Stimulated activated memory B cell treated with anti-CD40 and anti-IgM and Interleukin-4, amounts not matched to agents 10 μg/mL and 1 μg/mL and 100 μg/mL, for 72 hours (primary cell): ENCODE measurements at regions not wholly inside any gene's neighbourhood (a gene's known extent, or its start where the extent isn't known, plus 50 kb on each side); places are given as distances from the start of the nearest gene placed in this dataset.

Source experiments
- ATAC-seq: fragments of 150-1000 bp; cut with Tn5 transposase; 2 replicates; pipeline ENCODE4 v1.10.0; 2021
- H3K27ac Mint-ChIP-seq: one replicate; pipeline ENCODE4 v1.8.0; 2022; ENCODE audit warnings: mild to moderate bottlenecking, mixed read lengths
- H3K27me3 Mint-ChIP-seq: one replicate; pipeline ENCODE4 v1.8.0; 2022; ENCODE audit warnings: mixed read lengths
- H3K36me3 Mint-ChIP-seq: one replicate; pipeline ENCODE4 v1.8.0; 2022; ENCODE audit warnings: mixed read lengths
- H3K4me1 Mint-ChIP-seq: one replicate; pipeline ENCODE4 v1.8.0; 2022; ENCODE audit warnings: mixed read lengths
- H3K4me3 Mint-ChIP-seq: one replicate; pipeline ENCODE4 v1.8.0; 2022; ENCODE audit warnings: mild to moderate bottlenecking, moderate library complexity, mixed read lengths
- H3K9me3 Mint-ChIP-seq: one replicate; pipeline ENCODE4 v1.8.0; 2022; ENCODE audit warnings: mixed read lengths

DNA sequence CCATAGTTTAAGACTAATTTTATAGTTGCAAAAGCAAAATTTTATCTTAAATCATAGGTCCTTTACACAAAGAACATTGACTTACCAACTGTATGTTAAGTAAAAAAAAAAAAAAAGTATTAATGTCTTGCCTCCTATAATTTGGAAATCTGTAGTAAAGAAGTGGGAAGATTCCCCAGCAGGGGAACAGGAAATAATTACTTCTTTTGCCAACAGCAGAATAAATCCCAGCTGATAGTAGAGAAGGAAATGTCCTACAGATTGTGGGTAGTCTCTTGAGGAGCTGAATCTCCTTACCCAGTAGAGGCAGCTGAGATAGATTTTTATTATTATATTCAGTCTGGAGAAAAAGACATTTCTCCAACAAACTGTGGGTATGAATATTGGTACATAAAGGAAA lies 193.7 kb downstream of the SLC6A15 start:
- no peak overlapping the region for H3K27ac Mint-ChIP-seq
- no peaks in the 10 kb centered on the region for H3K4me1 Mint-ChIP-seq
- ATAC-seq, result no peak
- no peak overlapping the region for H3K4me3 Mint-ChIP-seq
- H3K9me3 Mint-ChIP-seq, result no peaks in the 10 kb centered on the region
- no peaks in the 10 kb centered on the region for H3K36me3 Mint-ChIP-seq
- H3K27me3 Mint-ChIP-seq, result no peaks in the 10 kb centered on the region

DNA sequence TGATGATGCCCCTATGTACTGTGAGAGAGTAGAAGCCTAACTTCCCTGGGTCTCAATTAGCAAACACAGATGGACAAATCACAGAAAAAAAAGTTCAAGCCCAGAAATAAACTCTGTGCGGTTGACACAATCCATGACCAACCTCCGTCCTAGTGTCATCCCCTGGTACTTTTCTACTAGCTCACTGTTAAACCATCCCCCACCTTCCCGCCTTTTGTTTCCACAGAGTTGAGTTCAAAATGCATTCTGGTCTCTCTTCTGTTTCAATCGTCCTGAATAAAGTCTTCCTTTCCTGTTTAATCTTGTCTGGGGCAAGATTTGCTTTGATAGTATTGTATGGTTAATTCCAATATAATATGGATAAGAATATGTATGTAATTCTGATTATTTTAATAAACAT lies 199.9 kb downstream of the SLC6A15 start:
- no peaks in the 10 kb centered on the region for H3K4me1 Mint-ChIP-seq

DNA sequence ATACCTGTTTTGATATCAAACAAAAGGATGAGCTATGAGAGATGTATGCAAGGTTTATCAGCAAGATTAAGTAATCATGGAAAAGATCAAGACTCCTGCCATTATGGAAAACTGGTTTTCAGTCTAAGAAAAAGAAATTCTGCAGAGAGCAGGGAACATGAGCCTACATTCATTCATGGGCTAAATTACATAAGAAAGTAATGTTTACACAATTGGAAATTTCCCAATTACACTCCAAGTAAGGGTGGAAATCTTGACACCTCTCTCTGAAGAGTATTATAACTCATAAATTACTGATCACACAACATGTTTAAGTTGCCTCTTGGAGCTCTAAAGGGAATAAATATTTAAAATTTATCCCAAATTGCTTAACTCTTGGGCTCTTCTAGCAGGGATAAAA lies 206.2 kb downstream of the SLC6A15 start:
- Mint-ChIP-seq H3K36me3 (no peaks in the 10 kb centered on the region), H3K27ac (no peak overlapping the region), H3K4me1 (no peaks in the 10 kb centered on the region), H3K9me3 (no peaks in the 10 kb centered on the region), H3K4me3 (no peak overlapping the region), H3K27me3 (no peaks in the 10 kb centered on the region)
- no peak for ATAC-seq

More for the DNA sequence above, 199.9 kb downstream of the SLC6A15 start:
- H3K9me3 Mint-ChIP-seq, result no peaks in the 10 kb centered on the region
- no peak overlapping the region for H3K4me3 Mint-ChIP-seq
- no peak overlapping the region for H3K27ac Mint-ChIP-seq
- H3K36me3 Mint-ChIP-seq, result no peaks in the 10 kb centered on the region
- H3K27me3 Mint-ChIP-seq, result no peaks in the 10 kb centered on the region
- ATAC-seq, result no peak

DNA sequence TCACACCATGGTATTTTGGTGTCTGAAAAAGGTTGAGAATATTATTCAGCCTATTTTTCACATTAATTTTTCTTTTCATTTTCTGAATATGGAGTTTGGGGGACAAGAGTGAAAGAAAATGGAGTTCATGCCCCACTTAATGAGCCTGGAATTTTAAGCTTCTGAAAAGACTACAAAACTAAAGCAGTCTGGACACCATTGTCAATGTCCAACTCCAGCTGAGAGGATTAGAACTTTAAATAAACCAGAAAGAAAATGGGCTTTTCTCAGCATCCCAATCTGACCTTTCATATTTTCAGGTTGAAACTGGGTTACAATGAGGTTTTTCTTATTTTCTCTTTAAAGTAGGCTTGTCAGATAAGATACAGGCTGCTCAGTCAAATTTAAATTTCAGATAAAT lies 207.7 kb downstream of the SLC6A15 start:
- no peak for ATAC-seq
- Mint-ChIP-seq H3K27ac (no peak overlapping the region), H3K4me3 (no peak overlapping the region), H3K4me1 (no peaks in the 10 kb centered on the region), H3K36me3 (no peaks in the 10 kb centered on the region), H3K27me3 (no peaks in the 10 kb centered on the region), H3K9me3 (no peaks in the 10 kb centered on the region)

DNA sequence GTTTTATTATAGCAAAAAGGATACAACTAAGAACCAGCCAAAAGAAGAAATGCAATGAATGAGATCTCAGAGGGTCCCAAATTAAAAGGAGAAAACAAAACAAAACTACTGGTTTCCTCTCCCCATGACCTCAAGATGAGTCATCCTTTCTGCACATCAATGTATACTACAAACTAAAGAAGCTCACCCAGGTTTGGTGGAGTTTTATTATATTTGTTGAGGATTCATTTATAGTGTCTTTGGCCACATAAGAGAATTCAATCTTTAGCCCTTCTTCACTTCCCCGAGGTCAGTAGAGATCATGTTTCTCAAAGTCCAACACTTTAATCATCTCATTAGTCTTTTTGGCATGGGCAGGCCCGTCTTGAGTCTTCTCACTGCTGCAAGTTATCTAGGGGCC lies 210.6 kb downstream of the SLC6A15 start:
- ATAC-seq, result no peak
- no peaks in the 10 kb centered on the region for H3K27me3 Mint-ChIP-seq
- H3K4me1 Mint-ChIP-seq, result no peaks in the 10 kb centered on the region
- H3K36me3 Mint-ChIP-seq, result no peaks in the 10 kb centered on the region
- H3K27ac Mint-ChIP-seq, result no peak overlapping the region
- no peak overlapping the region for H3K4me3 Mint-ChIP-seq
- H3K9me3 Mint-ChIP-seq, result no peaks in the 10 kb centered on the region

DNA sequence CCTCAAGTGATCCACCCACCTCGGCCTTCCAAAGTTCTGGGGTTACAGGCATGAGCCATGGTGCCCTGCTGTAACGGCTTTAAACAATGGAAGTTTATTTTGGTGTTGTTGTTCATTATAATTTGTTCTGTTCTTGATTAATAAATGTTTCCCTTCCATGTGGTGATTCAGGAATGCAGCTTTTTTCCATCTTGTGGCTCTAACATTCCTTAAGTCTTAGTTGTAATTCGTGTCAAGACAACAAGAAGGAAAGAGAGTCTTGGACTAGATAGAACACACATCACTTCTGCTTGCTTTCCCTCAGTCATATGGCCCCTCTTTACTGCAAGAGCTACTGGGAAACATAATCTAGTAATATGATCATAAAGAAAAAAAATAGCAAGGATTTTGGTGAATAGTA lies 211.6 kb downstream of the SLC6A15 start:
- ATAC-seq, result no peak
- H3K9me3 Mint-ChIP-seq, result no peaks in the 10 kb centered on the region
- H3K4me1 Mint-ChIP-seq, result no peaks in the 10 kb centered on the region
- H3K4me3 Mint-ChIP-seq, result no peak overlapping the region
- H3K36me3 Mint-ChIP-seq, result no peaks in the 10 kb centered on the region
- no peaks in the 10 kb centered on the region for H3K27me3 Mint-ChIP-seq
- H3K27ac Mint-ChIP-seq, result no peak overlapping the region

DNA sequence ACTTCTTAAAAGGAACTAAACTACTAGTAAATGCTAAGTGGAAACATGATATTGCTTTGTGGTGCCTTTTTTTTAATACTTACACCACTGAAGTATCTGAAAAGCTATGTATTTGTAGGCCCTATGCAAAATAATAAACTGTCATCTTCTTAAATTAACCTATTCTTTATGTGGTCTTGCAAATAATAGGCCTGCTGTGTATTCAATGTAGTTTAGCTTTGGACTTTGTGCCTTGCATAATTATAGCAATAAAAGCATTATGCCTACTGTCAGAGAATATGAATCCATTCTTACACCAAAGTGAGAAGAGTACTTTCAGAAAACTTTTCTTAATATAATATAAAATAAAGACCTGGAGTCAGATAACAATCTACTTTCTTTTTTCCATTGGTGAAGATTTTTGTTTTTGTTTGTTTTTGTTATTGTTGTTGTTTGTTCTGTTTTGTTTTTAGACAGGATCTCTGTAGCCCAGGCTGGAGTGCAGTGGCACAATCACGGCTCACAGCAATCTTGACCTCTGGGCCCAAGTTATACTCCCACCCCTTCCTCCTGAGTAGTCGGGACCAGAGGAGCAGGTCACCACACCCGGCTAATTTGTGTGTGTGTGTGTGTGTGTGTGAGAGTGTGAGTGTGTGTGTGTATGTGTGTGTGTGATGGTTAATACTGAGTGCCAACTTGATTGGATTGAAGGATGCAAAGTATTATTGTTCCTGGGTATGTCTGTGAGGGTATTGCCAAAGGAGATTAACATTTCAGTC lies 213.8 kb downstream of the SLC6A15 start:
- no peak overlapping the region for H3K27ac Mint-ChIP-seq
- H3K4me1 Mint-ChIP-seq, result no peaks in the 10 kb centered on the region
- no peak for ATAC-seq
- no peaks in the 10 kb centered on the region for H3K27me3 Mint-ChIP-seq
- H3K9me3 Mint-ChIP-seq, result no peaks in the 10 kb centered on the region
- H3K36me3 Mint-ChIP-seq, result no peaks in the 10 kb centered on the region
- H3K4me3 Mint-ChIP-seq, result no peak overlapping the region

DNA sequence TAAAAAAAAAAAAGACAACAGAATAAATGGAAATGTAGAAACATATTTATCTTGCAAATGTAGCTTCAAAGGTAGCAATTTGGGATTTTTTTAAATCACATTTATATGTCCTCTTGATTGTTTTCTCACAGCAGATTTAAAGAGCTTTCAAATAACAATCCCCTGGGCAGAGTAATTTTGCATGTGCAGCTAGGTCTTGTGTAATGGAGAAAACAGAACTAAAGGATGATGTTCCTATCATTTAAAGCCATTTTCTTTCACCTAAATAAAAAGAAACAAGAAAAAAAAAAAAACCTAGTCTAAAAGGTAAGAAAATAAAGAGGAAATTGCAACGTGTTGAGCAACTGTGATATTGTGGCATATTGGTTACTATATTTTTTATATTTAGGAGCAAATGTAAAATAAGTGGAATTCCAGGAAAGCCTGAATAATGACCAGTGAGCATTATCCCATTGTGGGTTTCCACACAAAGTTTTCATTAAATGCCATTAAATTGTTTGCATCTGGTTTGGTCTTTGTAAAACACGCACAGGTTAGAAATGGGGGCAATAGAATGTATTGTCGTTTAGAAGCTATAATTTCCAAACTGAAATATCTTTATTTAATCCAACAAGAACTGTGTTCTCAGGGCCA lies 215.6 kb downstream of the SLC6A15 start:
- no peak overlapping the region for H3K4me3 Mint-ChIP-seq
- H3K27ac Mint-ChIP-seq, result no peak overlapping the region
- no peaks in the 10 kb centered on the region for H3K36me3 Mint-ChIP-seq
- H3K4me1 Mint-ChIP-seq, result no peaks in the 10 kb centered on the region
- no peaks in the 10 kb centered on the region for H3K9me3 Mint-ChIP-seq
- H3K27me3 Mint-ChIP-seq, result no peaks in the 10 kb centered on the region
- no peak for ATAC-seq

DNA sequence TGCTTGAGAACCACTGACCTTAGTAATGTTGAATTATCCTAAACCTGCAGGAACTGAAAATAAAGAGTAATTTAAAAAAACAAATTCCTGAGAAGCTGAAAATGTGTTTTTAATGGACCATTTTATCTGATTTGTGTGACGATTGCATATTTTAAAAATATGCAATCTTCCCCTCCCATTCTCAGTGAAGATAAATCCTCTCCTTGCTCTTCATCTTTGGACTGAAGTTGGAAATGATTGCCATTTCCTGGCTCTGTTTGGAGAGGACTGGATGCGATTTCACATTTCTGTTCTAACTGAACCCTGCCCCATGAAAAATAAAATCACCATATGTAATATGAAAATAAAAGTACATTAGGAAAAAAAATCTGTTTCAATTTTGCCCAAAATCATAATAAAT lies 216.3 kb downstream of the SLC6A15 start:
- Mint-ChIP-seq H3K4me1 (no peaks in the 10 kb centered on the region), H3K36me3 (no peaks in the 10 kb centered on the region), H3K27me3 (no peaks in the 10 kb centered on the region), H3K27ac (no peak overlapping the region), H3K4me3 (no peak overlapping the region), H3K9me3 (no peaks in the 10 kb centered on the region)
- no peak for ATAC-seq

DNA sequence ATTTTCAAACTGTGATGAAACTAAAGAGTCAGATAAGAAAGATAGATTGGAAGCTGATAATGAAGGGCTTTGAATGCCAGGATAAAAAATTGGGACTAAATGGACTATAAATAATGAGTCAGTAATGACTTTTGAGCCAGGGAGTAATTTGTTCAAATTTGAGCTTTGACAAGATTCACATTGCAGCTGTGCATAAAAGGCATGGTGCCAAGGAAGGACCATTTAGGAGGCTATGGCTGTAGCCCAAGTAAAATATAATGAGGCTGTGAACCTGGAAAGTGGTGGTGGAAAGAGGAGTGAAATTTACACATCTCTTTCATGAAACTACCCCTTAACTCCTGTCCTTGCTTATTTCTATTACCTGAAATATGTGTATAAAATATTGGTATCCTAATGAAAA lies 218.5 kb downstream of the SLC6A15 start:
- no peak for ATAC-seq
- no peaks in the 10 kb centered on the region for H3K36me3 Mint-ChIP-seq
- no peak overlapping the region for H3K27ac Mint-ChIP-seq
- H3K9me3 Mint-ChIP-seq, result no peaks in the 10 kb centered on the region
- H3K4me3 Mint-ChIP-seq, result no peak overlapping the region
- H3K4me1 Mint-ChIP-seq, result no peaks in the 10 kb centered on the region
- H3K27me3 Mint-ChIP-seq, result no peaks in the 10 kb centered on the region

DNA sequence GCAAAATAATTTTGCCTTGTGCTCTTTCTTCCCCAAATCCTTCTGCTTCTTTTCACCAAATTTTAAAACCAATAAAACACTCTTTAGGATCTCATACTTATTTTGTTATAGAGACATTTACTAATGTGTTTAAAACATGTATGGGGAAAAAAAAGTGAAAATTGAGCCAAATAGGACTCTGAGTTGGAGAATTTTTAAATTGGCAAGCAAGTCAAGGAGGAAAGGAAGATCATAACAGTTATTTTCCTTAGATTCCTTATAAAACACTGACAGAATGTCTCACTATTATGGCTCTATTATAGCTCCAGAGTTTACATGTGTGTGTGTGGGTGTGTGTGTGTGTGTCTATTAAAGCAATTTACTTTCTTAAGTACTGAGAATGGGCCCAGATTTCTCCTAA lies 220.5 kb downstream of the SLC6A15 start:
- ATAC-seq, result no peak
- no peaks in the 10 kb centered on the region for H3K9me3 Mint-ChIP-seq
- H3K27ac Mint-ChIP-seq, result no peak overlapping the region
- no peaks in the 10 kb centered on the region for H3K4me1 Mint-ChIP-seq
- no peaks in the 10 kb centered on the region for H3K36me3 Mint-ChIP-seq
- no peak overlapping the region for H3K4me3 Mint-ChIP-seq
- H3K27me3 Mint-ChIP-seq, result no peaks in the 10 kb centered on the region

DNA sequence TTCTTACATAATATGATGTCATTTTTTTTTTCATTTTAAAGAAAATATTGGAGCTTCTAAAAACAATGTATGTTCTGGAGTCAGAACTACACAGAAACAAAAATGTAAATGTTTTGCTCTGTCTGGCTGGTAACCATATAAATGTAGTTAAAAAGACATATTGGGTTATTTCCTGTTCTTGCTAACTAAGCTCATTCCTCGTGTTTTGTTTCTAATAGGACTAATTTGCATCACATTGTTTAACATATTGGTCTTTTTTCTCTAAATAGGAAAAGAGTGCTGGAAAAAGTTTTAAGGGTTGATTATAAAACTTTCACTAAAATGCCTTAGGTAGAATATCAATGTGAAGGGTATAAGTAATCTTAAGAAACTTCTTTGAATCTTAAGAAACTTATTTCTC lies 221.3 kb downstream of the SLC6A15 start:
- Mint-ChIP-seq H3K36me3 (no peaks in the 10 kb centered on the region), H3K27me3 (no peaks in the 10 kb centered on the region), H3K27ac (no peak overlapping the region), H3K4me1 (no peaks in the 10 kb centered on the region), H3K9me3 (no peaks in the 10 kb centered on the region), H3K4me3 (no peak overlapping the region)
- ATAC-seq, result no peak

DNA sequence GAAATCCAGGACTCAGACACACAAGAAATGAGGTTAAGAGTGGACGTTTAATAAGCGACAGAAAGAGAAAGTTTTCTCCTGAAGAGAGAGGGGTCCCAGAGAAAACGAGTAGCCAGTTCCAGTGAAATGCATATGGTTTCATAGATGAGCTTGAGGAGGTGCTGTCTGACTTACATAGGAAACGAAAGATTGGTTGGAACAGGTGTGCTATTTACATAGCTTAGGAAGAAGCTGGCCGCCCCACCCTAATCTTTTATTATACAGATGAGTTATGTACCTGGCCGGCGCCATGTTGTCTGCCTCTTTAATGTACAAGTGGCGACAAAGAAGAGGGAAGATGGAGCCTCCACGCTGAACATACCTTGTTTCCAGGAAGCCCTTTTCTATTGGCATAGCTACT lies 223.0 kb downstream of the SLC6A15 start:
- H3K4me1 Mint-ChIP-seq, result no peaks in the 10 kb centered on the region
- H3K9me3 Mint-ChIP-seq, result no peaks in the 10 kb centered on the region
- no peaks in the 10 kb centered on the region for H3K27me3 Mint-ChIP-seq
- no peaks in the 10 kb centered on the region for H3K36me3 Mint-ChIP-seq
- H3K4me3 Mint-ChIP-seq, result no peak overlapping the region
- ATAC-seq, result no peak
- H3K27ac Mint-ChIP-seq, result no peak overlapping the region

DNA sequence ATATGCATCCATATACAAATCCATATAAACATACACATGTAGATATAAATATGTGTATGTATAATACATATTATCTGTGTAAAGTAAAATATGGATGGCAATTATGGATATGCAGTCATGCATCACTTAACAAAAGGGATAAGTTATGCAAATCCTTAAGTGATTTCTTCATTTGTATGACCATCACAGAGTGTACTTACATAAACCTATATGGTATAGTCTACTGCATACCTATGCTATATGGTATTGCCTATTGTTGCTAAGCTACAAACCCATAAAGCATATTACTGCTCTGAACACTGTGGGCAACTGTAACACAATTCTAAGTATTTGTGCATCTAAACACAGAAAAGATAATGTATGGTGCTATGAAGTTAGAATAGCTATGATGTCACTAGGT lies 227.2 kb downstream of the SLC6A15 start:
- Mint-ChIP-seq H3K4me3 (no peak overlapping the region), H3K36me3 (no peaks in the 10 kb centered on the region), H3K27ac (no peak overlapping the region), H3K9me3 (no peaks in the 10 kb centered on the region), H3K27me3 (no peaks in the 10 kb centered on the region), H3K4me1 (no peaks in the 10 kb centered on the region)
- ATAC-seq, result no peak

DNA sequence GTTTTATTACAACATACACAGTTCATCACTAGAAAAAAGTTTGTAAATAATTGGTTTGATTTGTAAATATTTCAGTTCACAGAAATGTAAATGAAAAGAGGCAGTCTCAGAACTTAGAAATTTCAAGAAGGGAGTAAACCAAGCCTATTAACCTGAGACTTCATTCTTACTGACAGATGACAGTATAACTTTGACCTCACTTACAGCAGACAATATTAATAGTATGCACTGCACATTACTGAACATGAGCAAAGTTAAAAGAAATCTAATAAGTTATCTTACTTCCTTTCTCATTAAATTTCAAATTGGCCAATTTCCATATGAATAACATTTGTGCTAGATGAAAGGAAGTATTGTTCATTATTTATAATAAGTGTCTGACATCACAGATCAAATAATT lies 235.8 kb downstream of the SLC6A15 start:
- peaks cover 3% of the 10 kb centered on the region for H3K9me3 Mint-ChIP-seq
- no peaks in the 10 kb centered on the region for H3K36me3 Mint-ChIP-seq
- no peak for ATAC-seq

DNA sequence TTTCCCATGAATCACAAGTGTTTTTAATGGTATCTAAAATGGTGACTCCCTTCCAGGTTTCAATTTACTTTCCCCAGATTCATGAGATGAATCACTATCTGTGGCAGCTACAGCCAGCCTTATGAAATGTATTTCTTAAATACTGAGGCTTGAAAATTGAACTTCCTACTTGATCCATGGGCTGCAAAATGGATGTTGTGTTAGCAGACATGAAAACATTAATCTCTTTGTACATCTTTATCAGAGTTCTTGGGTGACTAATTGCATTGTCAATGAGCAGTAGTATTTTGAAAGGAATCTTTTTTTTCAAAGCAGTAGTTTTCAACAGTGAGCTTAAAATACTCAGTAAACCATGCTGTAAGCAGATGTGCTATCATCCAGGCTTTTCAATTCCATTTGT lies 250.8 kb downstream of the SLC6A15 start:
- no peak for ATAC-seq
- H3K4me3 Mint-ChIP-seq, result no peak overlapping the region

More for the DNA sequence above, 235.8 kb downstream of the SLC6A15 start:
- Mint-ChIP-seq H3K4me3 (no peak overlapping the region), H3K27me3 (no peaks in the 10 kb centered on the region), H3K27ac (no peak overlapping the region), H3K4me1 (no peaks in the 10 kb centered on the region)

More for the DNA sequence above, 250.8 kb downstream of the SLC6A15 start:
- Mint-ChIP-seq H3K27ac (no peak overlapping the region), H3K27me3 (no peaks in the 10 kb centered on the region), H3K9me3 (peaks cover 3% of the 10 kb centered on the region), H3K4me1 (no peaks in the 10 kb centered on the region), H3K36me3 (no peaks in the 10 kb centered on the region)
